AG04449 (cell line): ENCODE measurements at regions not wholly inside any gene's neighbourhood (a gene's known extent, or its start where the extent isn't known, plus 50 kb on each side); places are given as distances from the start of the nearest gene placed in this dataset.
"Not testable (repeated sequence)": the region's sequence is repeated elsewhere in the genome, so short reads cannot be mapped to it uniquely, and the experiment has no call there.

Experiments used
- CTCF ChIA-PET: fragments of 350-600 bp; formaldehyde crosslinking; extraction: SDS; loops from one replicate; lab custom pipeline; 2021; ENCODE audit warnings: antibody characterized with exemption; lab: Yijun Ruan, JAX
- POLR2A ChIA-PET: fragments of 400-600, 350-600 bp; formaldehyde crosslinking; extraction: SDS; loops from one replicate; lab custom pipeline; 2020; ENCODE audit warnings: antibody characterized with exemption, inconsistent platforms; lab: Yijun Ruan, JAX
- DNase-seq: peaks from one replicate; pipeline ENCODE4 v3.0.0-alpha.2; 2010; ENCODE audit warnings: low read depth, low spot score
- H3K4me3 ChIP-seq: 2 replicates; pipeline ENCODE4 v1.5.1; 2011; ENCODE audit warnings: low read depth, mild to moderate bottlenecking, control low read depth, low read length
- TF ChIP-seq, protein P1 (sequence below): IDR thresholded peaks from one replicate; pipeline ENCODE4 v1.5.1; 2011; ENCODE audit warnings: mild to moderate bottlenecking, moderate library complexity, low read length, control low read depth, inconsistent platforms; ENCODE audit not compliant: insufficient read depth; ENCODE audit errors: missing control alignments

GRCh38 chr5:33080287-33080686, 360.5 kb upstream of the TARS1 start:
- H3K4me3 ChIP-seq, result no peak overlapping the region
- CTCF ChIA-PET, result no interaction called here
- DNase-seq, result no peak
- POLR2A ChIA-PET, result no interaction called here
- TF ChIP-seq, protein P1, sequence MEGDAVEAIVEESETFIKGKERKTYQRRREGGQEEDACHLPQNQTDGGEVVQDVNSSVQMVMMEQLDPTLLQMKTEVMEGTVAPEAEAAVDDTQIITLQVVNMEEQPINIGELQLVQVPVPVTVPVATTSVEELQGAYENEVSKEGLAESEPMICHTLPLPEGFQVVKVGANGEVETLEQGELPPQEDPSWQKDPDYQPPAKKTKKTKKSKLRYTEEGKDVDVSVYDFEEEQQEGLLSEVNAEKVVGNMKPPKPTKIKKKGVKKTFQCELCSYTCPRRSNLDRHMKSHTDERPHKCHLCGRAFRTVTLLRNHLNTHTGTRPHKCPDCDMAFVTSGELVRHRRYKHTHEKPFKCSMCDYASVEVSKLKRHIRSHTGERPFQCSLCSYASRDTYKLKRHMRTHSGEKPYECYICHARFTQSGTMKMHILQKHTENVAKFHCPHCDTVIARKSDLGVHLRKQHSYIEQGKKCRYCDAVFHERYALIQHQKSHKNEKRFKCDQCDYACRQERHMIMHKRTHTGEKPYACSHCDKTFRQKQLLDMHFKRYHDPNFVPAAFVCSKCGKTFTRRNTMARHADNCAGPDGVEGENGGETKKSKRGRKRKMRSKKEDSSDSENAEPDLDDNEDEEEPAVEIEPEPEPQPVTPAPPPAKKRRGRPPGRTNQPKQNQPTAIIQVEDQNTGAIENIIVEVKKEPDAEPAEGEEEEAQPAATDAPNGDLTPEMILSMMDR, result no peak

DNA sequence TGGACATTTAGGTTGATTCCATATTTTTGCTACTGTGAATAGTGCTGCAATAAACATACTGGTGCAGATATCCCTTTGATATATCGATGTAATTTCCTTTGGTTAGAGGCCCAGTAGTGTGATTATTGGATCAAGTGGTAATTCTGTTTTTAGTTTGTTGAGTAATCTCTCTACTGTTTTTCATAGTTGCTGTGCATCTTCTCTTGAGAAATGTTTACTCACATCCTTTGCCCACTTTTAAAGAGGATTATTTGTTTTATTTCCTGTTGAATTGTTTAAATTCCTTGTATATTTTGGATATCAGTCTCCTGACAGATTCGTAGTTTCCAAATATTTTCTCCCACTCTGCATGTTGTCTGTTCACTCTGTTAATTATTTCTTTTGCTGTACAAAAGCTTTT, 352.6 kb upstream of the TARS1 start:
- ChIA-PET CTCF (no interaction called here), POLR2A (no interaction called here)
- no peak for DNase-seq
- TF ChIP-seq, protein P1, result no peak
- H3K4me3 ChIP-seq, result no peak overlapping the region

DNA sequence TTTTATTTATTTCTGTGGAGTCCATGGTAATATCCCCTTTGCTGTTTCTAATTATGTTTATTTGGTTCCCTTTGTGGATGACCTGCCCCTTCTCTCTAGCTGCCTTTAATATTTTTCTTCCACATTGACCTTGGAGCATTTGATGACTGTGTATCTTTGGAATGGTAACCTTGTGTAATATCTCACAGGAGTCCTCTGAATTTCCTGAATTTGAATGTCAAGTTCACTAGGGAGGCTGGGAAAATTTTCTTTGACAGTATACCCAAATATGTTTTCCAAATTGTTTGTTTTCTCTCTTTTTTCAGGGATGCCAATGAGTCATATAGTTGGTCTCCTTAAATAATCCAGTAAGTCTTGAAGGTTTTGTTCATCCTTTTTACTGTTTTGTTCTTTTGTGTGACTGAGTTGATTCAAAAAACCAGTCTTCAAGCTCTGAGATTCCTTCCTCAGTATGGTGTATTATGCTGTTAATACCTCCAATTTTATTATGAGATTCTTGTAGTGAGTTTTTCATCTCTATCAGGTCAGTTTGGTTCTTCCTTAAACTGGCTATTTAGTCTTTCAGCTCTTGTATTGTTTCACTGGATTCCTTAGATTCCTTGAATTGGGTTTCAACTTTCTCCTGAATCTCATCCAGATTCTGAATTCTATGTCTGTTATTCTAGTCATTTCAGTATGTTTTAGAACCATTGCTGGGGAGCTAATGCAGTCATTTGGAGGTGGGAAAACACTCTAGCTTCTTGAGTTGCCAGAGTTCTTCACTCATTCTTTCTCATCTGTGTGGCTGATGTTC, 349.0 kb upstream of the TARS1 start:
- no peak overlapping the region for H3K4me3 ChIP-seq
- DNase-seq, result no peak
- CTCF ChIA-PET, result interaction anchor here (1.1 to 1.3 kb wide), 2 partner anchors 28 to 80 kb away, joined by 3 read pairs; no protein-coding TSS in a partner anchor
- TF ChIP-seq, protein P1, result no peak
- POLR2A ChIA-PET, result no interaction called here

- H3K4me3 ChIP-seq, result no peak overlapping the region
- DNase-seq, result no peak
- ChIA-PET POLR2A (interaction anchor here (0.6 kb wide), 1 partner anchor 11 kb away, joined by 3 read pairs; no protein-coding TSS in a partner anchor), CTCF (no interaction called here)
- TF ChIP-seq, protein P1, result no peak
Measured at GRCh38 chr5:33092719-33093118, 348.0 kb upstream of the TARS1 start.

DNA sequence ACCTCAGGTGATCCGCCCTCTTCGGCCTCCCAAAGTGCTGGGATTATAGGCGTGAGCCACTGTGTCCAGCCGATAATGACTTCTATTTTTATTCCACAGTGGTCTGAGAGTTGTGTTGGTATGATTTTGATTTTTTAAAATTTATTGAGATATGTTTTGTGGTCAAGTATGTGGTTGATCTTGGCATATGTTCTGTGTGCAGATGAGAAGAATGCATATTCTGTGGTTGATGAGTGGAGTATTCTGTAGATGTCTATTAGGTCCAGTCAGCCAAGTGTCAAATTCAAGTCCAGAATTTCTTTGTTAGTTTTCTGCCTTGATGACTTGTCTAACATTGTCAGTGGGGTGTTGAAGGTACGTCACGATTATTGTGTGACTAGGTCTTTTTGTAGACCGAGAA, 338.2 kb upstream of the TARS1 start:
- TF ChIP-seq, protein P1, result no peak
- no peak overlapping the region for H3K4me3 ChIP-seq
- ChIA-PET POLR2A (no interaction called here), CTCF (no interaction called here)
- DNase-seq, result no peak

- no peak overlapping the region for H3K4me3 ChIP-seq
- ChIA-PET CTCF (interaction anchor here (1.6 kb wide), 1 partner anchor 11 kb away, joined by 5 read pairs; no protein-coding TSS in a partner anchor), POLR2A (no interaction called here)
- TF ChIP-seq, protein P1, result no peak
- DNase-seq, result no peak
Measured at GRCh38 chr5:33105521-33105941, 335.2 kb upstream of the TARS1 start.

- POLR2A ChIA-PET, DNase-seq, H3K4me3 ChIP-seq: not testable (repeated sequence)
- CTCF ChIA-PET, result interaction anchor here (1.5 kb wide), 1 partner anchor 10 kb away, joined by 4 read pairs; no protein-coding TSS in a partner anchor
Measured at GRCh38 chr5:33110496-33110895, 330.3 kb upstream of the TARS1 start.
